ENCODE measurements at regions not wholly inside any gene's neighbourhood (a gene's known extent, or its start where the extent isn't known, plus 50 kb on each side); places are given as distances from the start of the nearest gene placed in this dataset.

GRCh38 chr1:190540366-190540765 is 62.7 kb upstream of the BRINP3 start:
- no peak for DNase-seq (ENCODE audit: extremely low spot score)
- Histone ChIP-seq H3K4me3 (ENCODE audit: low read depth, low read length) (no peak overlapping the region), H3K36me3 (ENCODE audit: insufficient read depth) (no peaks in the 10 kb centered on the region), H3K27ac (ENCODE audit: low read depth) (no peak overlapping the region), H3K4me1 (ENCODE audit: insufficient read depth) (no peaks in the 10 kb centered on the region)

DNA sequence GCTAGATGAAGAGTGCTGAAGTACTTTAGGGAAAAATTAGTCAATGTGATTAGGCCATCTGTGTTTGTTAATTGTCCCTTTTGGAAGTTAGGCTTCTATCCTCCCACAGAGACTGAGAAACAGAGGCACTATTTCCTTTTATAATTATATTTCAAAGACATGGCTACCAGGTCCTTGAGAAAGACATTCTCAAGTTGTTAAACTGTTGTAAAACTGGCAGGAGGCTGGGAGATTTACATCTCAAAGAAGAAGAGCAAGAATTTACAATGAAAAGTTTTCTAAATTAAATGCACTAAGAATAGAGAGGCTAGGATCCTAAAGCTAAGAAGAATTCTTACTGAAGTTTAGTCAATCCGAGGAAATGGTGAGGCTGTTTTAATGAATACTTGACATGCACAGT is 74.0 kb upstream of the BRINP3 start:
- 31% methylated on average over 1 of the region's 1 CpG for WGBS
- Histone ChIP-seq H3K4me3 (ENCODE audit: low read depth, low read length) (no peak overlapping the region), H3K27ac (ENCODE audit: low read depth) (no peak overlapping the region), H3K4me1 (ENCODE audit: insufficient read depth) (no peaks in the 10 kb centered on the region), H3K36me3 (ENCODE audit: insufficient read depth) (no peaks in the 10 kb centered on the region)
- DNase-seq (ENCODE audit: extremely low spot score) = no peak

DNA sequence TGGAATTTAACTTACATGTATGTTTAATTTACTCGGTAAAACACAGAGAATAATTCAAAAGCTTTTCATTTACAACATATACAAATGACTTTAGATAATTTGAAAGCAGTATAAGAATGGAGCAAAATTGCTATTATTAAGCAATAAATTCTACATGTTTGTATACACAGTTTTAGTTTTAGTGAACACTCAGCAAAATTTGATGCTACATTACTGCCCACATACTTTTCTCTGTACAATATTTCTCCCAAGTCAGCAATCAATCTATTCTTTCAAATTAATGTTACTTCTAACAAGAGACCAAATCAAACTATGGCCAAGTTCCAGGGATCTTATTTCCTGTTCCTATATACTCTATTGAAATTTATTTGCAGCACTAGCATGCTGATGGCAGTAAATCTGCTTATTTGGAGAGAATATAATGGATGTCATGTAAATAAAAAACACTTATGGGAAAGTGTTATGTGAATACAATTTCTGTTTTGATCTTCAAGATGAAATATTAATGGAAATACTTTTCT is 82.6 kb upstream of the BRINP3 start:
- no peak overlapping the region for H3K4me3 ChIP-seq (ENCODE audit: low read depth, low read length)
- H3K36me3 ChIP-seq (ENCODE audit: insufficient read depth) = no peaks in the 10 kb centered on the region
- H3K27ac ChIP-seq (ENCODE audit: low read depth) = no peak overlapping the region
- H3K4me1 ChIP-seq (ENCODE audit: insufficient read depth) = no peaks in the 10 kb centered on the region
- 62% methylated on average over 1 of the region's 1 CpG for WGBS
- no peak for DNase-seq (ENCODE audit: extremely low spot score)

- H3K27ac ChIP-seq (ENCODE audit: low read depth) = no peak overlapping the region
- no peak for DNase-seq (ENCODE audit: extremely low spot score)
- 90% methylated on average over 9 of the region's 9 CpGs for WGBS
- H3K4me3 ChIP-seq (ENCODE audit: low read depth, low read length) = no peak overlapping the region
- H3K4me1 ChIP-seq (ENCODE audit: insufficient read depth) = no peaks in the 10 kb centered on the region
- no peaks in the 10 kb centered on the region for H3K36me3 ChIP-seq (ENCODE audit: insufficient read depth)
Observed at GRCh38 chr1:190563230-190563629, 85.6 kb upstream of the BRINP3 start.

DNA sequence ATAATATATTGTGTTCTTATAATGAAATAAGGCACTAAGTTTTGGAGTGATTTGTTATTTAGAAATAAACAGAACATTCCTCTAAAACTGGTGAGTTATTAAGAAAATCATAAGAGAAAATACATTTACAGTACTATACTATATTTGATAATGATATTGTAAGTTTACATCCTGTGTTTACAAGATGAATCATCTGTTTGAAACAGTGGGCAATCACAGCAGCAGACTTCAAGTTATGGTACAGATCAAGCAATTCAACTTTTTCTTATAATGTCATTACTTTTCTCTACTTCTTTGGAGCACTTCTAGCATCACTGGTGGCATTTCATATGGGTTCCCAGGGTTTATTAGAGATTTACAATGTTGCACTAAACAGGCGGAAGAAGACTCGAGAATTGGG is 86.5 kb upstream of the BRINP3 start:
- no peak for DNase-seq (ENCODE audit: extremely low spot score)
- H3K4me1 ChIP-seq (ENCODE audit: insufficient read depth) = no peaks in the 10 kb centered on the region
- no peak overlapping the region for H3K4me3 ChIP-seq (ENCODE audit: low read depth, low read length)
- H3K27ac ChIP-seq (ENCODE audit: low read depth) = no peak overlapping the region
- H3K36me3 ChIP-seq (ENCODE audit: insufficient read depth) = no peaks in the 10 kb centered on the region
- 54% methylated on average over 2 of the region's 2 CpGs for WGBS

DNA sequence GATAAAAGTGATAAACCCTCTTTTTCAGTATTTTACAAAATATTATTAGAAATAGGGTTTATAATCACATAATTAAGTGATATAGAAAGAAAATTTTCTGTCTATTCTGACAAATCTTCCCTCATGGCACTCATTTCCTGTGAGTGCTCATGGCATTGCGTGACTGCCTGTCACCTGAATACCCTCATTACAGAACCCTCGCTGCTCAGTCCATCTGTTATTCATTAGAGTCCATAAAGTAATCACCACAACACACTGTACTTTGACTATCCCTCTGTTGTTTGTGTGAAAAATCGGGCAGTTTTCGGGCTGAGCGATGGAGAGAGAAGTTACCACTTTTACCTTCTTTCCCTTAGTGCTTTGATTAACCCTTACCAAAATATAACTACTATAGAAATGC is 100.4 kb upstream of the BRINP3 start:
- no peak for DNase-seq (ENCODE audit: extremely low spot score)
- 64% methylated on average over 5 of the region's 5 CpGs for WGBS

GRCh38 chr1:190578526-190578925 is 100.9 kb upstream of the BRINP3 start:
- H3K4me3 ChIP-seq (ENCODE audit: low read depth, low read length) = no peak overlapping the region
- no peak for DNase-seq (ENCODE audit: extremely low spot score)
- H3K27ac ChIP-seq (ENCODE audit: low read depth) = no peak overlapping the region
- no peaks in the 10 kb centered on the region for H3K36me3 ChIP-seq (ENCODE audit: insufficient read depth)
- WGBS = 61% methylated on average over 6 of the region's 6 CpGs
- no peaks in the 10 kb centered on the region for H3K4me1 ChIP-seq (ENCODE audit: insufficient read depth)

More for the DNA sequence above, 100.4 kb upstream of the BRINP3 start:
- no peaks in the 10 kb centered on the region for H3K36me3 ChIP-seq (ENCODE audit: insufficient read depth)
- no peak overlapping the region for H3K27ac ChIP-seq (ENCODE audit: low read depth)
- H3K4me3 ChIP-seq (ENCODE audit: low read depth, low read length) = no peak overlapping the region
- no peaks in the 10 kb centered on the region for H3K4me1 ChIP-seq (ENCODE audit: insufficient read depth)

DNA sequence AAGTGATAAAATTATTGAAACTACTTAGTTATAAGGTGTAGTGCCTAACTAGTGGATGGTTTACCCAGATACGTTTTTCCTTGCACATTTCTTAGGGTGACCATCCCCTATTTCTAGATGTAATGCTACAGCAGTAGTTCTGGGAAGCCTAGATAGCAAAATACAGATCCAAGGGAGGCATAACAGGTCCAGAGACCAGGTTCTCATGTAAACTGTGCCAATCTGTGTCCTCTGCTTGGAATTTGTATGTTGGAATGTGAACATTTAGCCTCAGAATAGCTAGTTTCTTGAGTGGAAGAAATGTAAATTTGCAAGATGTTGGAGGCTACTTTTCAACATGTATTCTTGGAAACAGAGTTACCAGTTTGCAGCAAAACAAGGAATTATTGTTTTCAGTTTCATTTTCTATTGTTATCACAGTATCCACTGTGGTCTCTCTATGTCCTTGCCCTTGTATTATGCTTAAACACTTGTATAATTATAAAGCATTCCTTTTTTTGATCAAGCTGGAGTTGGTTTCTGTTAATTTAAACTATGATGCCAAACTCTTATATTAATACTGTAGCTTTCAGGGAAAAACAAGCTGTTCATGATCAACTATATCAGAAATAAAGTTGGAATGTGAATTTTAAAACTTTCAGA is 102.0 kb upstream of the BRINP3 start:
- no peak overlapping the region for H3K27ac ChIP-seq (ENCODE audit: low read depth)
- no peak overlapping the region for H3K4me3 ChIP-seq (ENCODE audit: low read depth, low read length)
- H3K4me1 ChIP-seq (ENCODE audit: insufficient read depth) = no peaks in the 10 kb centered on the region
- DNase-seq (ENCODE audit: extremely low spot score) = no peak
- WGBS = 60% methylated on average over 1 of the region's 1 CpG
- no peaks in the 10 kb centered on the region for H3K36me3 ChIP-seq (ENCODE audit: insufficient read depth)

DNA sequence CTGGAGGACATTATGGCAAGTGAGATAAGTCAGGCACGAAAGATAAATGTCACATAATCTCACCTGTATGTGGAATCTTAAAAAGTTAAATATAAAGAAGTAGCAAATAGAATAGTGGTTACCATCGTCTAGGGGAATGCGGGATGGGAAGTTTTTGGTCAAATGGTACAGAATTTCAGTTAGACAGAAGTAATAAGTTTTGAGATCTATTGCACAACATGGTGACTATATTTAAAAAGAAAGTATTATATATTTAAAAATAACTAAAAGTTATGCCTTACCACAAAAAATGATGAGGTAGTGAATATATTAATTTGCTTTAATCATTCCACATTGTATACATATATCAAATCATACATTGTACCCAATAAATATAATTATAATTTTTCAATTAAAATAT is 106.2 kb upstream of the BRINP3 start:
- WGBS = 92% methylated on average over 3 of the region's 3 CpGs
- no peak overlapping the region for H3K27ac ChIP-seq (ENCODE audit: low read depth)

GRCh38 chr1:190588424-190588823 is 110.8 kb upstream of the BRINP3 start:
- H3K27ac ChIP-seq (ENCODE audit: low read depth) = no peak overlapping the region
- H3K36me3 ChIP-seq (ENCODE audit: insufficient read depth) = no peaks in the 10 kb centered on the region
- no peak for DNase-seq (ENCODE audit: extremely low spot score)
- H3K4me3 ChIP-seq (ENCODE audit: low read depth, low read length) = no peak overlapping the region
- 85% methylated on average over 1 of the region's 1 CpG for WGBS
- no peaks in the 10 kb centered on the region for H3K4me1 ChIP-seq (ENCODE audit: insufficient read depth)

More for the DNA sequence above, 106.2 kb upstream of the BRINP3 start:
- Histone ChIP-seq H3K36me3 (ENCODE audit: insufficient read depth) (no peaks in the 10 kb centered on the region), H3K4me1 (ENCODE audit: insufficient read depth) (no peaks in the 10 kb centered on the region), H3K4me3 (ENCODE audit: low read depth, low read length) (no peak overlapping the region)
- no peak for DNase-seq (ENCODE audit: extremely low spot score)

GRCh38 chr1:190595438-190595837 is 117.8 kb upstream of the BRINP3 start:
- DNase-seq (ENCODE audit: extremely low spot score) = no peak
- no peak overlapping the region for H3K27ac ChIP-seq (ENCODE audit: low read depth)
- WGBS = 95% methylated on average over 2 of the region's 2 CpGs
- no peaks in the 10 kb centered on the region for H3K4me1 ChIP-seq (ENCODE audit: insufficient read depth)
- H3K4me3 ChIP-seq (ENCODE audit: low read depth, low read length) = no peak overlapping the region
- H3K36me3 ChIP-seq (ENCODE audit: insufficient read depth) = no peaks in the 10 kb centered on the region

DNA sequence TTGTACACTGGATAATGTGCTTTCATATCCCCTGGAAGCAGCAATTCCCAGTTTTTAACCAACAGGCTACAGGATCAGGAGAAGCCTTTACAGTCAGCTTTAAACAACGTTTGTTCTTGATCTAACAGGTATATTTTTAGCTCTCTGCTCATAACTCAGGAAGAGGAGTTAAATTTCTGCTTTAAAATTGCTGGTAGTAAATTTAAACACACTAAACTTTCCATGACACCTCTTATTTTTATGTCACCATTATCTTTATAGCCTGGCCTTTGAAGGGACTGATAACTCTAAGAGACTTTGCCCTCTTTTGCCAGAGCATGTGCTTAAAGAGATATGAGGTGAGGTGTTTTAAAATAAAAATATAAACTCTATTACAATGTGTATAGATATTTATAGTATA is 119.6 kb upstream of the BRINP3 start:
- H3K27ac ChIP-seq (ENCODE audit: low read depth) = no peak overlapping the region
- H3K36me3 ChIP-seq (ENCODE audit: insufficient read depth) = no peaks in the 10 kb centered on the region
- WGBS = 4% methylated on average over 1 of the region's 1 CpG
- H3K4me3 ChIP-seq (ENCODE audit: low read depth, low read length) = no peak overlapping the region
- DNase-seq (ENCODE audit: extremely low spot score) = no peak
- no peaks in the 10 kb centered on the region for H3K4me1 ChIP-seq (ENCODE audit: insufficient read depth)

DNA sequence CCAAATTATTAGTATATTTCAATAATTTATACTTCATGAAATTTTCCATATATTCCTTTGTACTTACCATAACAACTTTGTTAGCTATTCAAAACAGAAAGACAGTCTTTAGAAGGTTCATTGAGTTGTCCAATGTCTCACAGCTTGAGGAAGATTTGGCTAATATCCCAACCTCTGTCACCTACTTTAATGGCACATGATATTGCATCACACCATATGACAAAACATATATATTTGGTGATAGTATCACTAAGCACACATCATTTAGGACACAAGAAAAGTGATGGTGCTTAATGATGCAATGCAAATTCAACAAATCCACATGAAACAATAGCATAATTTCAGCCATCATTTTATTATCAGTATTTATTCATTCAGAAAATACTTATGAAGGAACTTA is 122.0 kb upstream of the BRINP3 start:
- Histone ChIP-seq H3K27ac (ENCODE audit: low read depth) (no peak overlapping the region), H3K4me1 (ENCODE audit: insufficient read depth) (no peaks in the 10 kb centered on the region), H3K36me3 (ENCODE audit: insufficient read depth) (no peaks in the 10 kb centered on the region), H3K4me3 (ENCODE audit: low read depth, low read length) (no peak overlapping the region)
- DNase-seq (ENCODE audit: extremely low spot score) = no peak

DNA sequence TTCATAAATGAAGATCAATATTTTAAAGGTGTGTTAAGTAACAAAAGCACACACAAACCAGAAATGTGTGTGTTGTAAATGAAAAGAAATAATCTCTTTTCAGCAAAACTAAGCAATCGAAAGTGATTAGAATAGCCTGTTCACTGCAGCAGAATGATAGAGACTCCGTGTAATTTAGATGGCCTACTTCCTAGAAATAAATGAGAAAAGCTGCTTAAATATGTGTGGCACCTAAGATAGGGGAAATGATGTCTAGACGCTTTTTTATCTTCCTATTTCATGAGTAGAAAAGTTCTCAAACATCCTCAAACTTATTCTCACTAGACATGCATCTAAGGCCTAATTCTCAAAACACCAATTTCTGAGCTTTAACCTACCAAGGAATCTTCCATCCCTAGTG is 124.7 kb upstream of the BRINP3 start:
- no peak for DNase-seq (ENCODE audit: extremely low spot score)
- H3K36me3 ChIP-seq (ENCODE audit: insufficient read depth) = no peaks in the 10 kb centered on the region
- no peaks in the 10 kb centered on the region for H3K4me1 ChIP-seq (ENCODE audit: insufficient read depth)
- no peak overlapping the region for H3K4me3 ChIP-seq (ENCODE audit: low read depth, low read length)
- WGBS = 66% methylated on average over 3 of the region's 3 CpGs
- no peak overlapping the region for H3K27ac ChIP-seq (ENCODE audit: low read depth)

DNA sequence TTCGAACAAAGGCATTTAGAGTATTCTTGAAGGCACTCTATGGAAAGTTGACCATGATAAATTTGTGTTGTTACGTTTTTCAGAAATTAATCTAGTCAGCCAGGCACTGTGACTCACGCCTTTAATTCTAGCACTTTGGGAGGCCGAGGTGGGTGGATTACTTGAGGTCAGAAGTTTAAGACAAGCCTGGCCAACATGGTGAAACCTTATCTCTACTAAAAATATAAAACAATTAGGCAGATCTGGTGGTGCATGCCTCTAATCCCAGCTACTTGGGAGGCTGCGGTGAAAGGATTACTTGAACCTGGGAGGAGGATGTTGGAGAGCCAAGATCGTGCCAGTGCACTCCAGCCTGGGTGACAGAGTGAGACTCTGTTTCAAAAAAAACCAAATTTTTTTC is 130.6 kb upstream of the BRINP3 start:
- Histone ChIP-seq H3K4me3 (ENCODE audit: low read depth, low read length) (no peak overlapping the region), H3K4me1 (ENCODE audit: insufficient read depth) (no peaks in the 10 kb centered on the region), H3K36me3 (ENCODE audit: insufficient read depth) (no peaks in the 10 kb centered on the region), H3K27ac (ENCODE audit: low read depth) (no peak overlapping the region)
- 57% methylated on average over 6 of the region's 6 CpGs for WGBS
- no peak for DNase-seq (ENCODE audit: extremely low spot score)

Measured in urinary bladder (tissue), 3 donors.